ENCODE measurements at regions not wholly inside any gene's neighbourhood (a gene's known extent, or its start where the extent isn't known, plus 50 kb on each side); places are given as distances from the start of the nearest gene placed in this dataset.
"Not testable (repeated sequence)": the region's sequence is repeated elsewhere in the genome, so short reads cannot be mapped to it uniquely, and the experiment has no call there.

GRCh38 chr2:131672471-131673399 is 145.0 kb downstream of the CCDC74A start:
- DNase-seq, result peak; percentile 29

- DNase-seq, result peak; percentile 34
These were observed 145.9 kb downstream of the CCDC74A start for GRCh38 chr2:131673400-131674173.

GRCh38 chr2:131674174-131674507 is 146.5 kb downstream of the CCDC74A start:
- no peak for DNase-seq

GRCh38 chr2:131681611-131682121 is 154.0 kb downstream of the CCDC74A start:
- DNase-seq, result not testable (repeated sequence)

GRCh38 chr2:131682122-131682944 is 154.6 kb downstream of the CCDC74A start:
- DNase-seq, result peak; percentile 48

GRCh38 chr2:131682945-131683330 is 155.2 kb downstream of the CCDC74A start:
- DNase-seq, result not testable (repeated sequence)

GRCh38 chr2:131684631-131685316 is 157.1 kb downstream of the CCDC74A start:
- DNase-seq, result not testable (repeated sequence)

- not testable (repeated sequence) for DNase-seq
These were observed 158.6 kb downstream of the CCDC74A start for GRCh38 chr2:131686164-131686893.

- not testable (repeated sequence) for DNase-seq
These were observed 159.2 kb downstream of the CCDC74A start for GRCh38 chr2:131686894-131687238.

- DNase-seq, result not testable (repeated sequence)
These were observed 161.4 kb downstream of the CCDC74A start for GRCh38 chr2:131689066-131689465.

- not testable (repeated sequence) for DNase-seq
These were observed 183.6 kb downstream of the CCDC74A start for GRCh38 chr2:131711268-131711667.

GRCh38 chr2:131717907-131718306 is 190.2 kb downstream of the CCDC74A start:
- DNase-seq, result not testable (repeated sequence)

- DNase-seq, result not testable (repeated sequence)
These were observed 193.5 kb downstream of the CCDC74A start for GRCh38 chr2:131721163-131721562.

- not testable (repeated sequence) for DNase-seq
These were observed 194.6 kb downstream of the CCDC74A start for GRCh38 chr2:131722256-131722655.

- no peak for DNase-seq
These were observed 196.3 kb downstream of the CCDC74A start for GRCh38 chr2:131724019-131724418.

GRCh38 chr2:131728451-131728850 is 200.8 kb downstream of the CCDC74A start:
- DNase-seq, result not testable (repeated sequence)

- not testable (repeated sequence) for DNase-seq
These were observed 205.8 kb downstream of the CCDC74A start for GRCh38 chr2:131733530-131733929.

- not testable (repeated sequence) for DNase-seq
These were observed 208.7 kb downstream of the CCDC74A start for GRCh38 chr2:131736406-131736805.

- not testable (repeated sequence) for DNase-seq
These were observed 210.8 kb downstream of the CCDC74A start for GRCh38 chr2:131738533-131738932.

GRCh38 chr2:131738996-131739434 is 211.3 kb downstream of the CCDC74A start:
- not testable (repeated sequence) for DNase-seq

Data from COR-L47 (cell line).